GM18868 (cell line): ENCODE measurements at regions not wholly inside any gene's neighbourhood (a gene's known extent, or its start where the extent isn't known, plus 50 kb on each side); places are given as distances from the start of the nearest gene placed in this dataset.

Source experiments
- ATAC-seq: cut with Tn5 transposase; IDR thresholded peaks from one replicate; pipeline ENCODE4 v1.9.1; 2021; ENCODE audit warnings: mild to moderate bottlenecking, moderate library complexity; ENCODE audit not compliant: unreplicated experiment

DNA sequence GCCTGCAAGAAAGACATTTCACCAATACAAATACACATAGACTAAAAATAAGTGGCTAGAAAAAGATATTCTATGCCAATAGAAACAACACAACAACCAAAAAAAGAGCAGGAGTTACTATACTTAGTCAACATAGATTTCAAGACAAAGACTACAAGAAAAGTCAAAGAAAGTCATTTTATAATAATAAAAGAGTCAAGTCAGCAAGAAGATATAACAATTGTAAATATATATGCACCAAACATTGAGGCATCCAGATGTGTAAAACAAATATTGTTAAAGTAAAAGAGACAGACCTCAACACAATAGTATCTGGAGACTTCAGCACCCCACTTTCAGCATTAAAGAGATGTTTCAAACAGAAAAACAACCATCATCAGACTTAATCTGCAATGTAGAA is 104.6 kb downstream of the AMY1C start:
- no peak for ATAC-seq

DNA sequence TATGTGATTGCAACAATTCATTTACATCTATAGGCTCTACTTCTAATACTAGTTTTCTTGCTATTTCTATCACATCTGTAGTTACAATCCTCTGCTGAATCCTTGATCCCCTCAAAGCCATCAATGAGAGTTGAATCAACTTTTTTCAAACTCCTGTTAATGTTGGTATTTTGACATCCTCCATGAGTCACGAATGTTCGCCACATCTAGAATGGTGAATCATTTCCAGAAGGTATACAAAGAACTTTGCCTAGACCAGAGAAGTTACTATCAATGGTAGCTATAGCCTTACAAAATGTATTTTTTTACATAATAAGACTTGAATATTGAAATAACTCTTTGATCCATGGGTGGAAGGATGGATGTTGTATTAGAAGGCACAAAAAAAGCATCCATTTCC is 110.0 kb downstream of the AMY1C start:
- ATAC-seq, result no peak

DNA sequence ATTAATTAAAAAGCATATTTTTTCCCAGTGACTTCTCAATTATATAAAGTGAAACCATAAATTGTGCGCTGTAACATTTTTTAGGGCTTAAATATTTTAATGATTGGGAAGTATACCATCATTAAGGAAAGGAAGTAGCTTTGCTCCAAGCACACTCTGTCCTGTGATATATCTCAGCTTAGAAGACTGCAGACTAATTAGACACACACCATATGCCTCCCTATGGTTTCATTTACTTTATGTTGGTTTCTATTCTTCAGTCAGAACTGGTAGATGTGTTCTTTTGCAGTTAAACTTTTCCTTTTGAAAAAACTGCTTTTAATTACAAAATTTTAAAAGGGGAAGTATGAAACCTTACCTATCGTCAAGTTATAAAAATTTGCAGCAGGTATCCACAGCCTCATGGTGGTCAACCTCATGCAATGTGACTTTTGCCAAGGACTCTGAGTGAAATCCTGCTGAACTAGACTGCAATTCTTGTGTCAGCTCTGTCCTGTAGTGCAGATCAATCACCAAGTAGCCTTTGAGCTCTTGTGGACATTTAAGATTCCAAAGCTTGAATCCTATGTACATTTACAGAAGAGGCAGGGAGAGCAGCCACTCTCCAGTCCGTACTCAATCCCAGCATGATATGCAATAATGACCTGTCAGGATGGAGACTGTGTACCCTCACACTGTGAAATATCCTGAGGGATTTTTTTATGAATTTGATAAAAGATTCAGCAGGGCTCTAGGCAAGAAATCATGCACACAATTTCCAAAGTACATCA is 149.1 kb downstream of the AMY1C start:
- ATAC-seq, result no peak

DNA sequence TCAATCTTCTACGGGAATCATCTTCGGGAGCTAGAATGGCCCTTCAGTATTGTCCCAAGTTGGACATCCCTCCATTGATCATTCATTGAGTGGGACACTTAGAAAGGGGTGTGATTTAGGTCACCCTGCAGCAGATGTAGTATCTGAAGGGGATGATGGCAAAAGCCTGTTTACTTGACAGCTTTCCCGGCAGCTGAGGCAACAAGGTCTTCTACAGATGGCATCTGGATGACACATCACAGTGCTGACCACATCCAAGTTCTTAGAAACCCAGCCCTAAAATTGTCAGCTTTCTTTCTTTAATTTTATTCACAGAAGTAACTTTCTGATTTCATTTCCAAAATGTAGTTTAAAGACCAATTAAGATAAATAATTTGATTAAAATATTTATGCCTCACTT is 150.3 kb downstream of the AMY1C start:
- no peak for ATAC-seq

DNA sequence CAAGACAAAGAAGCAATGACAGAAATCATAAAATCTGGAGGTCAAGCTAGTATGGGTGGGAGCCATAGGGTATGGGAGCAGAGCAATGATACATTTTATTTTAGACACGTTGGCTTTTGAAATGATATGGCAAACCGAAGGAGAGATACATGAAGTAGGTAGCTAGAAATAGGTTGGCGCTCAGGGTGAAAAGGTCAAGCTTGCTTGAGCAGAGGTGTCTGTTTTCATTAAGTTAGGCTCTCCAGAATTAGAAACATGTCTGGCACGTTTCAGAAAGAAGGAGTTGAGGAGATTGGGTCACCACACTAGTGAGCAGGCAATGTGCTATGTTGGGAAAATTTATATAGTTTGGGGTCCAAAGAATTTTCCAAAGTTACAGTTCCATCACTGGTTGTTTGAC is 151.4 kb downstream of the AMY1C start:
- no peak for ATAC-seq

DNA sequence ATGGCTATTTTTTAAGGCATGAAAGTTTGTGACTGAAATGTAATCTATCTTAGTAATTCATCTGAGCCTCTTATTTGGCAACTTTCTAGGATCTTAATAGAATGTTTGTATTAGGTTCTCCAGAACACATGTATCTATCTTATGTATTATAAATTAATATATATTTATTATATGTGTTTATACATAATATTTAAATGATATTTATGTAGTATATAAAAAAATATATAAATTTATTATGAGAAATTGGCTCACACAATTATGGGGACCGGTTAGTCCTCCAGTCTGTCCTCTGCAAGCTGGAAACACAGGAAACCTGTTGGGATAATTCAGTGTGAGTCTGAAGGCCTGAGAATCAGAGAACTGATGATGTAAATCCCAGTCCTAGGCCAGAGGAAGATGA is 155.7 kb downstream of the AMY1C start:
- ATAC-seq, result no peak

DNA sequence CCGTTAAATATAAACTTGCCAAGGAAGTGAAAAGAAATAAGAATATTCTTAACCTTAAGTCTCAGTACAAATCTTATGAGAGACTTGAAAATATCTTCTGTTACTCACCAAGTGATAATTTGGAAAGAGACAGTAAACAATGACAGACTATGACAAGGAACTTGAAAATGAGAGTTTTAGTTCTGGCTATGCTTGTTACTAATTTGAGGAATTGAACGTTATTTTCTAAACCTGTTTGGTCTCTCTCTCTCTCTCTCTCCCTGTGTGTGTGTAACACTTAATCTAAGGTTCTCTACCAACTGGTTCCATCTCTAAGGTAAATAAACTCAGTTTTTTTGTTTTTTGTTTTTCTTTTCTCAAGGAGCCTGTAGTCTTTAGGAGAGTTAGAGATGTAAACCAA is 161.8 kb downstream of the AMY1C start:
- ATAC-seq, result no peak

DNA sequence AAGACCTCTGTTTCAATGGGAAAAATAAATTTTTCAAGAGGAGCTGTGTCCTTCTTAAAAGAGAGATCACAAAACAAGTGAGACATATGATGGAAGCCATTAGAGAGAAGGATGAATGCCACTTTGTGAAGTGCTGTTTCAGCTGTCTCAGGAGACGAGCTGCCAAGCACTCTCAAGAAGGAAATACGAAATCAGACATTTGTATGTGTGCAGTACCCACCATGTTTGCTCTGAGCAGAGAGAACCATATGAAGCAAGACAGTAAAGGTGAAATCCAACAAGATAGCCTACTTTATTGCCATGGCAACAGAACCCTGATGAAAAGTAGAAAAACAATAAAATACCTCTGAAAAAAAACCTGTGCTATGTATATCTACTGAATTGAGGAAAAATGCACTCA is 168.1 kb downstream of the AMY1C start:
- no peak for ATAC-seq

DNA sequence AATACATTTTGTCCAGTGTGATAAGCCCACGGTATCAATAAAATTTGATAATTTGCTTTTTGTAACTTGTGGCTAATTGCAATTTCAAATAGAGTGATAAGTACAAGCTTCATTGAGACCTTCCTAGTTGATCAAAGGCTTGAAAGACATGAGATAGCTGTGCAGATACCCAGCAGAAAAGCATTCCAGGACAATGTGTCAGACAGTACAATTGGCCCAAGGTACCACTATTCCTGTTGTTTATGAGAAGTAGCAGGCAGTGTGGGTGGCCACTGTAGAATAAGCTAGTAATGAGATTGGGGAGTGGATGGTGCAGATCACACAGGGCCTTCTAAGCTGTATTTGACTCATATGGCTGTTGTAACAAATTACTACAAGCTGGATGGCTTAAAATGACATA is 182.2 kb downstream of the AMY1C start:
- no peak for ATAC-seq

DNA sequence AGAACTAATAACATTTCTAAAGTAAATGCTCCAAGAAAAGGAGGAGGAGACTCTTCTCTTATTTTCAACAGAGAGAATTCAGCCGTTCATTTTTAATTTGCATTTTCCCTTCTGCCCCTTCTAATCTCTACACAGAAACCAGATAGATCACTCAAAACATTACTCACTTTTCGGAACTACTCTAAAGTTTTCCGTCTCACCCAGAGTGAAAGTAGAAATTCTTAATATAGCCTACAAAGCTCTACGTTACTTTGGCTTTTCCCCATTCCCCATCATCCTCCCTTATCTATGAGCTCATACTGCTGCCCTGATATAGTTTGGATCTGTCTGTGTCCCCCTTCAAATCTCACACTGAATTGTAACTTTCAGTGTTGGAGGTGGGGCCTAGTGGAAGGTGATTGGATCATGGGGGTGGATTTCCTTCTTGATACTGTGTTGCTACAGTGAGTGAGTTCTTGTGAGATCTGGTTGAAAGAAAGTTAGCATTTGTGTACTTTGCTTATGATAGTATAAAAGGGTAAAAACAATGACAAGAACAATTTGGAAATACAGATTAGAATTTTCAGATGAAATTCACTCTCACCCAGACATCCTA is 188.2 kb downstream of the AMY1C start:
- peak; percentile 93 for ATAC-seq

DNA sequence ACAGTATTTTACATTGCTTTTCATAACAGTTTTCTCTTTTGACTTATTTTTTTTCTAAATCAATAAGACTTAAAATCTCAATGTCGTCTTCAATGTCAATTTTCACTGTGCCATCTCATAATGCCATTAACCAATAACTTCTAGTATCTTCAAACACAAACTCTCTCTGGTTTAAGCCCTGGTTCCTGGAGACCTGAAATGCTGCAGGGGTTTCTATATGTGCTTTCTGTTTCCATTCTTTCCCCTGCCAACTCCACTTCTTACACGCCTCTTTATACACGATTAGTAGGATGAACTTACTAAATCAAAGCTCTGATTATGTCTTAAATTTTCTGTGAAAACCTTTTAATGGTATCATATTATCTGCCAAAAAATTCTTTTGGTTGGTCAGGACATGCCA is 191.4 kb downstream of the AMY1C start:
- no peak for ATAC-seq

DNA sequence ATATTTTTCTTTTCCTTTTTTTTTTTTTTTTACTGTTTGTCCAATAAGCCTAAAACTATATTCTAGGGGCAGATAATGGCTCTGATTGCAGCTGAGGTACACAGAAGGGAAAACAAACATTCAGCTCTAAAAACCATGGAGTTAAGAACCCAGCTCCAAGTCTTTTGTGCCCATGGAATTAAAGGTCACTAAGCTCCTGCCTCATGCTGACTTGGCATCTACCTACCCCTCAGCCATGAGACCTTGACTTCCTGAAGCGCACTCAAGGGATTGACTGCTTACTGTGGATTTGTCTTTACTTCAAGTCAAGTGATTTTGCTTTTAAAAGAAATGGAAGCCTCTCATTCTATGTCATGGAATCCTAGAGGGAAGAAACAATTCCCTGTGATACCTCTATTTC is 192.3 kb downstream of the AMY1C start:
- no peak for ATAC-seq

DNA sequence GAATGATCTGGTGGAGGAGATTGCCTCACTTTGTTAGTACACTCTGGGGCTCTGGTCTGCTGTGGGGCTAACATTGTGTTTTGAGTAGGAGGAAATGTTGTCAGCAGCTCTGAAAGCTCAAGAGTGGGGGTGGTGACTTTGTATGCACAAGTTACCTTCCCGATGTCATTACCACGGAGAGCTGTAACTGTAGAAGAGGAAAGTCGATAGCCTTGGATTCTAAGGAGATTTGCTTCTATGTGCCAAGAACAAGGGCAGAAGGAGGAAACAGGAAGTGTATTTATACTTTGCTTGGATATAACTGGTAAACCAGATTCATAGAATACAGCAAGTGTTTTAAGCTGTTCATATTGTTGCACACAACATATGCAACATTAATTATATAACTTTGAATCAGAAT is 196.1 kb downstream of the AMY1C start:
- no peak for ATAC-seq

DNA sequence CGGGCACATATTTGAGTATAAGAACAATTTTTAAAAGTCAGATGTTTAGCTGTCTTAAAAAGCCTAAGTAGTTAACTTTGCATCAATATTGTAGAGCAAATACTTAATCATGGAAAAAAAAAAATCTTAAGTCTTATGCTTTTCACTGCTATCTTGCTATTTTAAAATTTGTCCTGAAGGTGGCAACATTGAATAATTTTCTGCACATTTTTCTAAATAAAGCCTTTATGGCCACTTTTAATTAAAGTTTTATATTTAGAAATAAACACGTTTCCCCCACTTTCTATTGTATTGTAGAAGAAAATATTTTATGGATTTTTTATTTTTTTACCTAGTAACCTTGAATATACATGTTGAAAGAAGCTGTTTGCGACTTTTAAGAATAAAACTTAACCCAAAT is 198.8 kb downstream of the AMY1C start:
- no peak for ATAC-seq

DNA sequence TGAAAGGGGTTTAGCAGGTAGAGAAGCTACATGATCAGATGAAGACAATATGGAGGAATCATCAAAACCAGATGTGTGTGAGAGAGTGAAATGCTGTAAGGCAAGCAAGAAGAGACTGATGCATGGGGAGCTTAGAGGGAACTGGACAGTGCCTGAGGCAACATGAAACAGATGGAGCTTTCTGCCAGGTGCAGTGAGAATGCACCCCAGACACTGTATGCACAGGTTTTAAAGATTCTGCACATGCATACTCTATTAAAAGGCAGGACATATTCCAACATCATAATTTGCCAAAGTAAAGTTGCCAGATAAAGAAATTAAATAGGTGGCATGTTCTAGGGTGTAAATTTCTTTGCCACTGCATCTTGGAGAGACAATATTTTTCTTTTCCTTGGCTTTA is 200.1 kb downstream of the AMY1C start:
- no peak for ATAC-seq

DNA sequence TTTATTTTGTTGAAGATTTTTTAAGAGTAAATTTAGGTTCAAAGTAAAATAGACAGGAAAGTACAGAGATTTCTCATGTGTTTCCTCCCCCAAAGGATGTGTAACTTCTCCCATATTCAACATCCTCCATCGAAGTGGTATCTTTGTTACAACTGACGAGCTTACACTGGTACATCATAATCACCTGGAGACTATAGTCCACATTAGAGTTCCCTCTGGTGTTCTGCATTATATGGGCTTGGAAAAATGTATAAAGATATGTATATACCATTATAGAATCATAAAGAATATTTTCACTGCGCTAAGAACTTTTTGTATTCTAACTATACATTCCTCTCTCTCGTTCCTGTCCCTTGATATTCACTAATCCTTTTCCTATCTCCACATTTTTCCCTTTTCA is 203.7 kb downstream of the AMY1C start:
- ATAC-seq, result no peak

DNA sequence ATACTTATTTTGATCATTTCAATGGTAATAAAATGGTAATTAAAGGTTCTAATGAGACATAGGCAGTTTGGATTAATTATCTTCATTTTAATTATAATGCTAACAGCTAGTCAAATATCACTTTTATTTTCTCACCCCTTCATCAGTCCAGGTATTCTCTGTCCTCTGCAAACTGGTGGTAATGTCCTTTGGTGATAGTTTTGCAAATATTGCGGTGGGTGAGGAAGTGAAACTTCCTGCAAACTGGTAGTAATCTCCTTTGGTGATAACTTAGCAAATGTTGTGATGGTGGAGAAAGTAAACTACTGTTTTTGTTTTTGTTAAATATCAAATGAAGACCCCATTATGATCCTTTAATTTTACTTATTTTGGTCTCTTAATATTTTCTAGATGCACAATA is 209.0 kb downstream of the AMY1C start:
- ATAC-seq, result peak; percentile 70

DNA sequence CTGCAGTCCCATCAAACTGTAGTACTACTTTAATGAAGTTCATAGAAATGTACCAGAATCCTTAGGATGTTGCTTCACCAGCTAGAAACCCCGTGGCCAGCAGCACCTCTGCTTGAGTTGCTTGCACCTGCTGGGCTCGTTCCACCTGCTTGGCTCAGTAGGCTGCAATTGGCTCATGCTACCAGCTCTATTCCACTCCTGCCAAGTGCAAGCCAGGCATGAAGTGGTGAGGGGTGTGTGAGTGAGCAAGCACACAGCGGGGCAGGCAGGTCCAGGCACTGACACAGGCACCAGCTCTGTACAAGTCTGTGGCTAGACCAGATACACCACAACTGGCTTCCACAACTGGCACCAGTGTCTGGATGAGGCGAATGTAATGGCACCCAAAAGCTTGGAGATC is 209.9 kb downstream of the AMY1C start:
- no peak for ATAC-seq

DNA sequence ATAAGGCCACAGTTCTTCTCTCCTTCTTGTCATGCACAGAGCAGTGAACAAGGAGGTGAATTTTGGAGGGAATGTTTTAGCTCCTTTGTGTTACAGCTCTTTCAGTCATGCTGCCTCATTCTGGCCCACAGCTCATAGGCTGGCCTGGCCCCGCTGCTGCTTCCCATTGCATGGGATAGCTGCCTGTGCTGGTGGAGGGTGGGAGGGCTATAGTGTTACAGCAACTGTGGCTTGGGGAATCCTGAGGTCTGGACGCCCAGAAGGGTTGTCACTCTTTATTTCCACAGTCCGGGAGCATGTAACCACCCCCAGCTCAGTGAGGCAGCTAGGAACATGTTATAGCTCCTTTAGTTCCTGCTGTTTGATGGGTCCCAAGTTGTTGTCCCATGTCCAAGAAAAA is 210.3 kb downstream of the AMY1C start:
- no peak for ATAC-seq

DNA sequence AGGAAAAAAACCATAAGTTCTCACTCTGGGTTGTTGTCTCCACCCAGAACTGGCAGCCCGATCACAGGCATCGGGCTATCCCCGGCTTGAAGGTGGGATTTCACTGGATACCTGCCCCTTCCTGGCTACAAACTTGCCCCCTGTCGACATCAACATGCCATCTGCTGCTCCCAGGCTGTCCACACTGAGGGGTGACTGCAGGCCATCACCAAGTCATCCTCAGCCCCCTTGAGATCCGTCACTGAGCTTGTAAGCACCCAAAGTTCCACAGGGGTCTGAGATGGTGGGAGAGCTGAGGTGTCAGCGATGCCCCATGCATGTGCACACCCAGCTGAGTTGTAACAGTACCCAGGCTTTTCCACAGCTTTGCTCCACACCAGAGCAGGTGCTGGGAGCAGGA is 211.0 kb downstream of the AMY1C start:
- no peak for ATAC-seq

DNA sequence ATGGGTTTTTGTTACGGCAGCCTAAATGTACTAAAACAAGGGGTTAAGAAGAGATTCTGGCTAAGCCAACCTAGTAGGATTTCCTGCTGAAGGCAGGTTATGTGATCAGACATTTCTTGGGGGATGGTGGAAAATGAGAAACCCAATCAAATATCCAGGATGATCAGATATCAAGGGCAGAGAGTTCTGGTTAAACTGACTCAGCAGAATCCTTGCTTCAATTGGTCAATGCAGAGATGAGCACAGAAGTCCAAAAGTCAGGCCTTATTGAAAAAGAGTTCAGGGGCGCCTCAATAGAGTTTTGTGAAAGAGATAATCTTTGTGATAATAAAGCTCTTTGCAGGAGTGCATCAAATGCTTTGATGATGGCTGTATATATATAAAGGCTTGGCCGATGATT is 237.1 kb downstream of the AMY1C start:
- ATAC-seq, result no peak

DNA sequence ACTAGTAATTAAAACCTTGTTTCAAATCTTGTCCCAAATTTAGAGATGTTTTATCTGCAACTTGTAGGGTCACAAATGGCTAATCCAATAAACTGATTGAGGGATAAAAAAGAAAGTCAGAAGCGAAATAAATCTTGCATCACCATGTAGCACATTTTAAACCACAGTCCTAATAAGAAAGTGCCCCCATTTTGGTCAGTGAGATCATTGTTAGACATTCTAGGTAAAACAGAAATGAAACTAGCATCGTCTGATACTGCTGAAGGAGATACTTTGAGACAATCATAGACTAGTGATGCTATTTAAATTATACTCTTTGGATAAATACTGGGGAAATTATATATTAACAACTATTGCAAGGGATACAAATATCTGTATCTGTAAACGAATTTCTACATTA is 247.9 kb downstream of the AMY1C start:
- no peak for ATAC-seq
